Erythroblast (primary cell): ENCODE measurements at regions not wholly inside any gene's neighbourhood (a gene's known extent, or its start where the extent isn't known, plus 50 kb on each side); places are given as distances from the start of the nearest gene placed in this dataset.

Source experiments
- GATA1 ChIP-seq: IDR thresholded peaks from 2 replicates; pipeline ENCODE4 v1.6.1; 2011; ENCODE audit warnings: low read depth, mild to moderate bottlenecking, control low read depth, low read length, moderate library complexity
- POLR2A ChIP-seq: IDR thresholded peaks from 2 replicates; pipeline ENCODE4 v1.6.1; 2011; ENCODE audit warnings: mild to moderate bottlenecking, low read length

DNA sequence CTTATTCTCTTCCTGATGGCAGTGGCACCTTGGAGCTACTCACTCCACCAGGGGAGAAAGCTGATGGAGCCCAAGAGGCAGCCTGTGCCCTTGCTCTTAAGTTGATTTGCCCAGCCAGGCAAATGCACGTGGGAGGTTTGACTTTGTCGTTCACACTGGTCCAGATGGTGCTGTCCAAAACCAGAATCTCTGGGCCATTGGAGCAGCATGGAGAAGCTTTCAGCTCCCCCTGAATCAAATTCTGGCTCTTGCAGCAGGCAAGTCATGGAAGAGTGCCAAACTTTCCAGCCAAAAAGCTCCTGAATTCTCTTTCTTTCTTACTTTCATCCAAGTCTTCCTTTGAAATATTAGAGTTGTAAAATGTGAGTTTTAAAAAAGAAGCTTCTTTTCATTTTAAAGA is 970.4 kb downstream of the RPA4 start:
- no peak for TF ChIP-seq POLR2A
- TF ChIP-seq GATA1, result no peak
